Esophagus squamous epithelium (tissue), 4 donors: ENCODE measurements at regions not wholly inside any gene's neighbourhood (a gene's known extent, or its start where the extent isn't known, plus 50 kb on each side); places are given as distances from the start of the nearest gene placed in this dataset.

ENCODE experiments used
- POLR2A ChIP-seq, 4 donors: fragments of 450-650 bp; IDR thresholded peaks; one replicate each; pipeline ENCODE4 v1.6.1; 2017; ENCODE audit warnings: antibody characterized with exemption in 4 of 4, mild to moderate bottlenecking in 4 of 4, moderate library complexity in 3 of 4
- TF ChIP-seq, protein P1 (sequence below), 6 experiments: fragments of 450-650 bp in 4 of 6; fragments of 200-600 bp in 2 of 6; sonication (generic) in 2 of 6; IDR thresholded peaks; one replicate each; pipeline ENCODE4 v1.5.1; 2016 to 2019; ENCODE audit warnings: antibody characterized with exemption in 6 of 6, mild to moderate bottlenecking in 4 of 6, moderate library complexity in 4 of 6

- no peak for TF ChIP-seq POLR2A (IDR thresholded peaks at IDR 0.05)
- TF ChIP-seq, protein P1, sequence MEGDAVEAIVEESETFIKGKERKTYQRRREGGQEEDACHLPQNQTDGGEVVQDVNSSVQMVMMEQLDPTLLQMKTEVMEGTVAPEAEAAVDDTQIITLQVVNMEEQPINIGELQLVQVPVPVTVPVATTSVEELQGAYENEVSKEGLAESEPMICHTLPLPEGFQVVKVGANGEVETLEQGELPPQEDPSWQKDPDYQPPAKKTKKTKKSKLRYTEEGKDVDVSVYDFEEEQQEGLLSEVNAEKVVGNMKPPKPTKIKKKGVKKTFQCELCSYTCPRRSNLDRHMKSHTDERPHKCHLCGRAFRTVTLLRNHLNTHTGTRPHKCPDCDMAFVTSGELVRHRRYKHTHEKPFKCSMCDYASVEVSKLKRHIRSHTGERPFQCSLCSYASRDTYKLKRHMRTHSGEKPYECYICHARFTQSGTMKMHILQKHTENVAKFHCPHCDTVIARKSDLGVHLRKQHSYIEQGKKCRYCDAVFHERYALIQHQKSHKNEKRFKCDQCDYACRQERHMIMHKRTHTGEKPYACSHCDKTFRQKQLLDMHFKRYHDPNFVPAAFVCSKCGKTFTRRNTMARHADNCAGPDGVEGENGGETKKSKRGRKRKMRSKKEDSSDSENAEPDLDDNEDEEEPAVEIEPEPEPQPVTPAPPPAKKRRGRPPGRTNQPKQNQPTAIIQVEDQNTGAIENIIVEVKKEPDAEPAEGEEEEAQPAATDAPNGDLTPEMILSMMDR (IDR thresholded peaks at IDR 0.05), result no peak
Observed at GRCh38 chr5:2423634-2424033, 327.8 kb downstream of the IRX2 start.
